Stimulated activated CD8-positive, alpha-beta memory T cell treated with anti-CD3 and anti-CD28 coated beads, Interleukin-2, amount 100 ng/mL, for 1 hour (primary cell): ENCODE measurements at regions not wholly inside any gene's neighbourhood (a gene's known extent, or its start where the extent isn't known, plus 50 kb on each side); places are given as distances from the start of the nearest gene placed in this dataset.

ENCODE experiments used
- DNase-seq, 2 donors: peaks; one replicate each; pipeline ENCODE4 v3.0.0-alpha.2; 2020; ENCODE audit warnings: low read depth in 2 of 2

GRCh38 chr2:235264121-235264493 lies 229.7 kb upstream of the AGAP1 start:
- DNase-seq = no peak

- DNase-seq = no peak
Measured at GRCh38 chr2:235264512-235264911, 229.3 kb upstream of the AGAP1 start.

- DNase-seq = no peak
Measured at GRCh38 chr2:235265348-235265965, 228.4 kb upstream of the AGAP1 start.

- no peak for DNase-seq
Measured at GRCh38 chr2:235267251-235267650, 226.6 kb upstream of the AGAP1 start.

- no peak for DNase-seq
Measured at GRCh38 chr2:235268535-235268934, 225.3 kb upstream of the AGAP1 start.

GRCh38 chr2:235270291-235270690 lies 223.6 kb upstream of the AGAP1 start:
- no peak for DNase-seq

GRCh38 chr2:235270956-235271355 lies 222.9 kb upstream of the AGAP1 start:
- no peak for DNase-seq

GRCh38 chr2:235271936-235272335 lies 221.9 kb upstream of the AGAP1 start:
- DNase-seq = no peak

GRCh38 chr2:235274023-235274422 lies 219.8 kb upstream of the AGAP1 start:
- DNase-seq = no peak

- no peak for DNase-seq
Measured at GRCh38 chr2:235277485-235277884, 216.4 kb upstream of the AGAP1 start.

- no peak for DNase-seq
Measured at GRCh38 chr2:235278771-235279355, 215.0 kb upstream of the AGAP1 start.

- DNase-seq = no peak
Measured at GRCh38 chr2:235279965-235280364, 213.9 kb upstream of the AGAP1 start.

- DNase-seq = no peak
Measured at GRCh38 chr2:235283246-235283645, 210.6 kb upstream of the AGAP1 start.

- no peak for DNase-seq
Measured at GRCh38 chr2:235286622-235287374, 207.0 kb upstream of the AGAP1 start.

GRCh38 chr2:235287375-235287733 lies 206.5 kb upstream of the AGAP1 start:
- DNase-seq = no peak

- DNase-seq = no peak
Measured at GRCh38 chr2:235291461-235291860, 202.4 kb upstream of the AGAP1 start.

GRCh38 chr2:235293061-235293460 lies 200.8 kb upstream of the AGAP1 start:
- no peak for DNase-seq

- no peak for DNase-seq
Measured at GRCh38 chr2:235295831-235296230, 198.0 kb upstream of the AGAP1 start.

- no peak for DNase-seq
Measured at GRCh38 chr2:235300368-235301201, 193.3 kb upstream of the AGAP1 start.

GRCh38 chr2:235301202-235302076 lies 192.4 kb upstream of the AGAP1 start:
- no peak for DNase-seq

- no peak for DNase-seq
Measured at GRCh38 chr2:235302263-235302662, 191.6 kb upstream of the AGAP1 start.
